22Rv1 (cell line): ENCODE measurements at regions not wholly inside any gene's neighbourhood (a gene's known extent, or its start where the extent isn't known, plus 50 kb on each side); places are given as distances from the start of the nearest gene placed in this dataset.

Experiments
- ZFX ChIP-seq: fragments of 450-650 bp; IDR thresholded peaks from 2 replicates; pipeline ENCODE4 v1.6.1; 2017; ENCODE audit warnings: antibody characterized with exemption, borderline replicate concordance
- TF ChIP-seq, protein P1 (sequence below): fragments of 450-650 bp; IDR thresholded peaks from 2 replicates; pipeline ENCODE4 v1.5.1; 2017; ENCODE audit warnings: mild to moderate bottlenecking

DNA sequence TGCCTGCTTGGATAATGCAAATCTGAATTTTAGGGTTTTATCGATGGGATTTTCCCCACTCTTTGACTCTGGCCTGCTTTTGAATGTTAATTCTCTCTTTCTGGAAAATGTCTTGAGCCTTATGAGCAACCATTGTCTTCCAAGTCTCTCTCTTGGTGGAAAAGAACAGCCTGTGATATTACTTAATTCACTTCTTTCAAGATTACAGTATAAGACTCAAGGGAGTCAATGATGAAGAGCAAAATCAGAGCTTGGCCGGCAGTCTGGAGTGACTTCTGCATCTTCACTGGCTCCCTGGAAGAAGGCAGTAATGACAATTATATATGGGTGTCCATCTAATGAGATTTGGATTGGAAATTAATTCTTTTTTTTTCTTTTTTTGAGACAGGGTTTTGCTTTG lies 122.9 kb upstream of the ZEB2 start:
- TF ChIP-seq, protein P1, sequence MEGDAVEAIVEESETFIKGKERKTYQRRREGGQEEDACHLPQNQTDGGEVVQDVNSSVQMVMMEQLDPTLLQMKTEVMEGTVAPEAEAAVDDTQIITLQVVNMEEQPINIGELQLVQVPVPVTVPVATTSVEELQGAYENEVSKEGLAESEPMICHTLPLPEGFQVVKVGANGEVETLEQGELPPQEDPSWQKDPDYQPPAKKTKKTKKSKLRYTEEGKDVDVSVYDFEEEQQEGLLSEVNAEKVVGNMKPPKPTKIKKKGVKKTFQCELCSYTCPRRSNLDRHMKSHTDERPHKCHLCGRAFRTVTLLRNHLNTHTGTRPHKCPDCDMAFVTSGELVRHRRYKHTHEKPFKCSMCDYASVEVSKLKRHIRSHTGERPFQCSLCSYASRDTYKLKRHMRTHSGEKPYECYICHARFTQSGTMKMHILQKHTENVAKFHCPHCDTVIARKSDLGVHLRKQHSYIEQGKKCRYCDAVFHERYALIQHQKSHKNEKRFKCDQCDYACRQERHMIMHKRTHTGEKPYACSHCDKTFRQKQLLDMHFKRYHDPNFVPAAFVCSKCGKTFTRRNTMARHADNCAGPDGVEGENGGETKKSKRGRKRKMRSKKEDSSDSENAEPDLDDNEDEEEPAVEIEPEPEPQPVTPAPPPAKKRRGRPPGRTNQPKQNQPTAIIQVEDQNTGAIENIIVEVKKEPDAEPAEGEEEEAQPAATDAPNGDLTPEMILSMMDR, result no peak
- TF ChIP-seq ZFX, result no peak
